Erythroblast (primary cell): ENCODE measurements at regions not wholly inside any gene's neighbourhood (a gene's known extent, or its start where the extent isn't known, plus 50 kb on each side); places are given as distances from the start of the nearest gene placed in this dataset.

Source experiments
- GATA1 ChIP-seq: IDR thresholded peaks from 2 replicates; pipeline ENCODE4 v1.6.1; 2011; ENCODE audit warnings: low read depth, mild to moderate bottlenecking, control low read depth, low read length, moderate library complexity
- POLR2A ChIP-seq: IDR thresholded peaks from 2 replicates; pipeline ENCODE4 v1.6.1; 2011; ENCODE audit warnings: mild to moderate bottlenecking, low read length

DNA sequence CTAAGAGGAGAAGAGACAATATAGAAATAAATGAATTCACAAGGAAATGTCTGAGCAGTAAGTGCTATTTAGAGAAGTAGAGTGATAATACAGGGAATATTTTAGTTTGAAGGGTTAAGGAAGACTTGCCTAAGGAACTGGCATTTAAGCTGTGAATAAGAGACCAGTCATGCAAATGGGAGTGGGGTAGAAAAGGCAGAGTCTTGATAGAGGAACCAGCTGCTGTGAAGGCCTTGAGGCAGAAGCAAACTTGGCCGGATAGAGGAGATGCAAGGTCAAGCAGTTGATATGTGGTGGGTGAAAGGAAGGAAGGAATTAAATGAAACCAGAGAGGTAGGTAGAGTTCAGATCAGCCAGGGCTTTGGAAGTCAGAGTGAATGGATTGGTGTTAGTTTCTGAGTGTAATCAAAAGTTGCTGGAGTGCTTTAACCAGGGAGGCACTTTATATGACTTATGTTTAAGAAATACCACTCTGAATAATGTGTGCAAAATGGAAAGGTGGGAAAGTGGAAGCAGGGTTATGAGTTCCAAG is 198.4 kb upstream of the SESN3 start:
- no peak for TF ChIP-seq POLR2A
- no peak for TF ChIP-seq GATA1
